Fibroblast of upper back skin (primary cell): ENCODE measurements at regions not wholly inside any gene's neighbourhood (a gene's known extent, or its start where the extent isn't known, plus 50 kb on each side); places are given as distances from the start of the nearest gene placed in this dataset.
A peak's percentile ranks its signal among the peaks of the same experiment; 100 is the strongest.

Experiments used
- DNase-seq: peaks from one replicate; pipeline ENCODE4 v3.0.0-alpha.2; 2013

- peak; percentile 24 for DNase-seq
Observed at GRCh38 chr10:6667679-6668270, 87.7 kb upstream of the PRKCQ start.

GRCh38 chr10:6667150-6667549 is 87.1 kb upstream of the PRKCQ start:
- DNase-seq: no peak

- DNase-seq: no peak
Observed at GRCh38 chr10:6665847-6666246, 85.8 kb upstream of the PRKCQ start.

- no peak for DNase-seq
Observed at GRCh38 chr10:6660460-6660859, 80.4 kb upstream of the PRKCQ start.

- no peak for DNase-seq
Observed at GRCh38 chr10:6659451-6659850, 79.4 kb upstream of the PRKCQ start.

- DNase-seq: no peak
Observed at GRCh38 chr10:6657669-6658068, 77.6 kb upstream of the PRKCQ start.

GRCh38 chr10:6657196-6657595 is 77.1 kb upstream of the PRKCQ start:
- DNase-seq: no peak

- DNase-seq: no peak
Observed at GRCh38 chr10:6654571-6654970, 74.5 kb upstream of the PRKCQ start.

GRCh38 chr10:6650586-6650985 is 70.5 kb upstream of the PRKCQ start:
- no peak for DNase-seq

GRCh38 chr10:6649903-6650302 is 69.8 kb upstream of the PRKCQ start:
- DNase-seq: no peak

- DNase-seq: no peak
Observed at GRCh38 chr10:6648894-6649720, 69.0 kb upstream of the PRKCQ start.

GRCh38 chr10:6647811-6648526 is 67.9 kb upstream of the PRKCQ start:
- DNase-seq: peak; percentile 3

GRCh38 chr10:6643962-6644361 is 63.9 kb upstream of the PRKCQ start:
- DNase-seq: no peak

GRCh38 chr10:6642876-6643275 is 62.8 kb upstream of the PRKCQ start:
- DNase-seq: no peak

- no peak for DNase-seq
Observed at GRCh38 chr10:6640433-6641040, 60.5 kb upstream of the PRKCQ start.

- DNase-seq: no peak
Observed at GRCh38 chr10:6637053-6637452, 57.0 kb upstream of the PRKCQ start.

- no peak for DNase-seq
Observed at GRCh38 chr10:6635784-6636183, 55.7 kb upstream of the PRKCQ start.
